OCI-LY1 (cell line): ENCODE measurements at regions not wholly inside any gene's neighbourhood (a gene's known extent, or its start where the extent isn't known, plus 50 kb on each side); places are given as distances from the start of the nearest gene placed in this dataset.

Experiments used
- H2AFZ ChIP-seq: fragments of 200-600 bp; sonication (generic), shearing (Covaris generic); 2 replicates; pipeline ENCODE4 v1.6.0; 2014; ENCODE audit warnings: antibody characterized with exemption, mild to moderate bottlenecking, low read length
- H3F3A ChIP-seq: fragments of 200-600 bp; sonication (generic), shearing (Covaris generic); 2 replicates; pipeline ENCODE4 v1.6.0; 2014; ENCODE audit warnings: mild to moderate bottlenecking, antibody characterized with exemption, low read length, moderate library complexity; ENCODE audit not compliant: insufficient read depth
- H3K27ac ChIP-seq: fragments of 200-600 bp; sonication (generic); 2 replicates; pipeline ENCODE4 v1.5.1; 2014; ENCODE audit warnings: low read length, mixed run types, mild to moderate bottlenecking, low read depth; ENCODE audit not compliant: poor library complexity, severe bottlenecking
- H3K27me3 ChIP-seq: fragments of 200-600 bp; sonication (generic); 2 replicates; pipeline ENCODE4 v1.6.0; 2014; ENCODE audit warnings: antibody characterized with exemption, mild to moderate bottlenecking, low read length, moderate library complexity; ENCODE audit not compliant: insufficient read depth
- H3K36me3 ChIP-seq: fragments of 200-600 bp; sonication (generic); 2 replicates; pipeline ENCODE4 v1.6.1; 2014; ENCODE audit warnings: mild to moderate bottlenecking, antibody characterized with exemption, low read length, moderate library complexity, mixed read lengths; ENCODE audit not compliant: insufficient read depth
- H3K4me1 ChIP-seq: fragments of 200-600 bp; sonication (generic); 2 replicates; pipeline ENCODE4 v1.5.1; 2014; ENCODE audit warnings: mild to moderate bottlenecking, low read length, moderate library complexity; ENCODE audit not compliant: insufficient read depth, severe bottlenecking
- H3K4me2 ChIP-seq: fragments of 200-600 bp; sonication (generic), shearing (Covaris generic); 2 replicates; pipeline ENCODE4 v1.6.1; 2014; ENCODE audit warnings: low read length
- H3K4me3 ChIP-seq: fragments of 200-600 bp; sonication (generic); 2 replicates; pipeline ENCODE4 v1.5.1; 2014; ENCODE audit warnings: low read length, low read depth, mild to moderate bottlenecking, mixed read lengths; ENCODE audit not compliant: poor library complexity, severe bottlenecking
- H3K79me2 ChIP-seq: fragments of 200-600 bp; shearing (Covaris generic); 2 replicates; pipeline ENCODE4 v1.6.1; 2016; ENCODE audit warnings: mixed run types, low read length, mixed read lengths; ENCODE audit not compliant: insufficient read depth
- H3K9ac ChIP-seq: fragments of 200-600 bp; sonication (generic), shearing (Covaris generic); 2 replicates; pipeline ENCODE4 v1.6.1; 2014; ENCODE audit warnings: mild to moderate bottlenecking, low read length, mixed read lengths
- H3K9me2 ChIP-seq: fragments of 200-600 bp; sonication (generic), shearing (Covaris generic); 2 replicates; pipeline ENCODE4 v1.6.1; 2014; ENCODE audit warnings: low read depth, mild to moderate bottlenecking, low read length, mixed read lengths
- H3K9me3 ChIP-seq: fragments of 200-600 bp; shearing (Covaris generic); 2 replicates; pipeline ENCODE4 v1.6.1; 2014; ENCODE audit warnings: low read length, mixed read lengths
- H4K20me1 ChIP-seq: fragments of 200-600 bp; sonication (generic), shearing (Covaris generic); 2 replicates; pipeline ENCODE4 v1.6.0; 2016; ENCODE audit warnings: mild to moderate bottlenecking, low read length; ENCODE audit not compliant: insufficient read depth
- CTCF ChIP-seq: fragments of 200-600 bp; sonication (generic), shearing (Covaris generic); IDR thresholded peaks from 2 replicates; pipeline ENCODE4 v1.5.1; 2017; ENCODE audit warnings: mild to moderate bottlenecking, antibody characterized with exemption, low read length, moderate library complexity, mixed read lengths
- EZH2 ChIP-seq: fragments of 200-600 bp; sonication (generic), shearing (Covaris generic); IDR thresholded peaks from 2 replicates; pipeline ENCODE4 v1.8.0; 2017; ENCODE audit warnings: borderline replicate concordance, mixed run types, mild to moderate bottlenecking, antibody characterized with exemption, low read length, moderate library complexity, mixed read lengths

GRCh38 chr15:38149315-38149714 lies 103.3 kb upstream of the SPRED1 start:
- H3F3A ChIP-seq, result no peaks in the 10 kb centered on the region
- no peak overlapping the region for H2AFZ ChIP-seq
- H3K4me3 ChIP-seq, result no peak overlapping the region
- TF ChIP-seq EZH2, result no peak
- no peak for TF ChIP-seq CTCF
- H3K27ac ChIP-seq, result no peak overlapping the region
- H3K36me3 ChIP-seq, result no peaks in the 10 kb centered on the region
- peaks cover 11% of the 10 kb centered on the region for H3K9me3 ChIP-seq
- H3K4me1 ChIP-seq, result peaks cover 27% of the 10 kb centered on the region
- no peaks in the 10 kb centered on the region for H3K27me3 ChIP-seq
- H3K79me2 ChIP-seq, result no peaks in the 10 kb centered on the region
- no peaks in the 10 kb centered on the region for H3K9me2 ChIP-seq
- no peaks in the 10 kb centered on the region for H4K20me1 ChIP-seq
- H3K4me2 ChIP-seq, result no peak overlapping the region
- H3K9ac ChIP-seq, result no peak overlapping the region

- H3K27ac ChIP-seq, result no peak overlapping the region
- H4K20me1 ChIP-seq, result no peaks in the 10 kb centered on the region
- H3K4me2 ChIP-seq, result no peak overlapping the region
- H3K36me3 ChIP-seq, result no peaks in the 10 kb centered on the region
- H3K4me3 ChIP-seq, result no peak overlapping the region
- peaks cover 11% of the 10 kb centered on the region for H3K9me3 ChIP-seq
- no peak overlapping the region for H2AFZ ChIP-seq
- H3K9me2 ChIP-seq, result no peaks in the 10 kb centered on the region
- H3K79me2 ChIP-seq, result no peaks in the 10 kb centered on the region
- peaks cover 20% of the 10 kb centered on the region for H3K4me1 ChIP-seq
- TF ChIP-seq CTCF (no peak), EZH2 (no peak)
- no peak overlapping the region for H3K9ac ChIP-seq
- H3F3A ChIP-seq, result no peaks in the 10 kb centered on the region
- no peaks in the 10 kb centered on the region for H3K27me3 ChIP-seq
Observed at GRCh38 chr15:38150148-38150547, 102.5 kb upstream of the SPRED1 start.

- no peaks in the 10 kb centered on the region for H3K36me3 ChIP-seq
- H3K27me3 ChIP-seq, result no peaks in the 10 kb centered on the region
- no peaks in the 10 kb centered on the region for H4K20me1 ChIP-seq
- H3K27ac ChIP-seq, result no peak overlapping the region
- no peak overlapping the region for H3K4me2 ChIP-seq
- no peaks in the 10 kb centered on the region for H3F3A ChIP-seq
- no peak overlapping the region for H2AFZ ChIP-seq
- TF ChIP-seq CTCF (no peak), EZH2 (no peak)
- no peak overlapping the region for H3K4me3 ChIP-seq
- H3K9ac ChIP-seq, result no peak overlapping the region
- no peaks in the 10 kb centered on the region for H3K9me2 ChIP-seq
- peaks cover 11% of the 10 kb centered on the region for H3K9me3 ChIP-seq
- no peaks in the 10 kb centered on the region for H3K79me2 ChIP-seq
- H3K4me1 ChIP-seq, result peaks cover 14% of the 10 kb centered on the region
Observed at GRCh38 chr15:38150794-38151193, 101.8 kb upstream of the SPRED1 start.
